AG10803 (cell line): ENCODE measurements at regions not wholly inside any gene's neighbourhood (a gene's known extent, or its start where the extent isn't known, plus 50 kb on each side); places are given as distances from the start of the nearest gene placed in this dataset.

Source experiments
- DNase-seq: peaks from one replicate; pipeline ENCODE4 v3.0.0; 2010; ENCODE audit warnings: low read depth
- H3K4me3 ChIP-seq: 2 replicates; pipeline ENCODE4 v1.5.1; 2011; ENCODE audit warnings: mild to moderate bottlenecking, low read length, control low read depth
- CTCF ChIP-seq: conservative IDR thresholded peaks from 2 replicates; pipeline ENCODE4 v1.5.1; 2011; ENCODE audit warnings: mild to moderate bottlenecking, low read length, control low read depth, inconsistent platforms

- DNase-seq, result no peak
- H3K4me3 ChIP-seq, result no peak overlapping the region
- no peak for TF ChIP-seq CTCF
Observed at GRCh38 chr7:142592231-142592630, 157.0 kb upstream of the PRSS1 start.

- TF ChIP-seq CTCF, result no peak
- no peak for DNase-seq
- H3K4me3 ChIP-seq, result no peak overlapping the region
Observed at GRCh38 chr7:142590830-142591457, 158.3 kb upstream of the PRSS1 start.

GRCh38 chr7:142590077-142590476, 159.2 kb upstream of the PRSS1 start:
- TF ChIP-seq CTCF, result no peak
- DNase-seq, result no peak
- H3K4me3 ChIP-seq, result no peak overlapping the region

- H3K4me3 ChIP-seq, result no peak overlapping the region
- peak; percentile 92 for TF ChIP-seq CTCF
- DNase-seq, result peak; percentile 81
Observed at GRCh38 chr7:142587578-142588191, 161.6 kb upstream of the PRSS1 start.

- no peak for DNase-seq
- H3K4me3 ChIP-seq, result no peak overlapping the region
- TF ChIP-seq CTCF, result no peak
Observed at GRCh38 chr7:142586611-142587010, 162.7 kb upstream of the PRSS1 start.

GRCh38 chr7:142585425-142585824, 163.8 kb upstream of the PRSS1 start:
- H3K4me3 ChIP-seq, result no peak overlapping the region
- TF ChIP-seq CTCF, result peak; percentile 52
- no peak for DNase-seq

- DNase-seq, result peak; percentile 42
- no peak for TF ChIP-seq CTCF
Observed at GRCh38 chr7:142584765-142585164, 164.5 kb upstream of the PRSS1 start.

More at GRCh38 chr7:142584765-142585164, 164.5 kb upstream of the PRSS1 start:
- no peak overlapping the region for H3K4me3 ChIP-seq
